ENCODE measurements at regions not wholly inside any gene's neighbourhood (a gene's known extent, or its start where the extent isn't known, plus 50 kb on each side); places are given as distances from the start of the nearest gene placed in this dataset.

GRCh38 chr6:12394170-12394569 is 104.0 kb downstream of the EDN1 start:
- DNase-seq: no peak
- H3K27ac Mint-ChIP-seq: no peak overlapping the region
- no peaks in the 10 kb centered on the region for H3K36me3 Mint-ChIP-seq
- peaks cover 4 to 19% of the 10 kb centered on the region in 2 donors for H3K27me3 Mint-ChIP-seq
- peaks cover 0 to 4% of the 10 kb centered on the region in 2 donors for H3K9me3 Mint-ChIP-seq
- H3K4me3 Mint-ChIP-seq: no peak overlapping the region
- no peak for ATAC-seq (replicated peaks)
- H3K4me1 Mint-ChIP-seq: no peaks in the 10 kb centered on the region

GRCh38 chr6:12395898-12396297 is 105.7 kb downstream of the EDN1 start:
- H3K36me3 Mint-ChIP-seq: no peaks in the 10 kb centered on the region
- no peak overlapping the region for H3K27ac Mint-ChIP-seq
- DNase-seq (no peak), ATAC-seq (replicated peaks) (no peak)
- peaks cover 4 to 17% of the 10 kb centered on the region in 2 donors for H3K27me3 Mint-ChIP-seq
- H3K4me1 Mint-ChIP-seq: no peaks in the 10 kb centered on the region
- H3K9me3 Mint-ChIP-seq: peaks cover 1 to 5% of the 10 kb centered on the region in 2 donors
- H3K4me3 Mint-ChIP-seq: no peak overlapping the region

GRCh38 chr6:12401200-12401599 is 111.0 kb downstream of the EDN1 start:
- Mint-ChIP-seq H3K27ac (no peak overlapping the region), H3K27me3 (peaks cover 0 to 8% of the 10 kb centered on the region in 2 donors), H3K4me1 (no peaks in the 10 kb centered on the region), H3K9me3 (peaks cover 1 to 5% of the 10 kb centered on the region in 2 donors), H3K36me3 (no peaks in the 10 kb centered on the region), H3K4me3 (no peak overlapping the region)
- no peak for ATAC-seq (replicated peaks)
- DNase-seq: no peak

GRCh38 chr6:12403201-12403826 is 113.2 kb downstream of the EDN1 start:
- H3K4me3 Mint-ChIP-seq: no peak overlapping the region

GRCh38 chr6:12403947-12404647 is 113.9 kb downstream of the EDN1 start:
- ATAC-seq (replicated peaks) (no peak), DNase-seq (no peak)
- no peak overlapping the region for H3K4me3 Mint-ChIP-seq
- H3K36me3 Mint-ChIP-seq: no peaks in the 10 kb centered on the region
- H3K4me1 Mint-ChIP-seq: no peaks in the 10 kb centered on the region
- H3K9me3 Mint-ChIP-seq: peaks cover 1 to 2% of the 10 kb centered on the region in 2 donors
- H3K27ac Mint-ChIP-seq: no peak overlapping the region
- H3K27me3 Mint-ChIP-seq: peaks cover 12 to 13% of the 10 kb centered on the region in 2 donors

More at GRCh38 chr6:12403201-12403826, 113.2 kb downstream of the EDN1 start:
- H3K27ac Mint-ChIP-seq: no peak overlapping the region
- peaks cover 7 to 16% of the 10 kb centered on the region in 2 donors for H3K27me3 Mint-ChIP-seq
- ATAC-seq (replicated peaks) (no peak), DNase-seq (no peak)
- H3K9me3 Mint-ChIP-seq: peaks cover 1 to 5% of the 10 kb centered on the region in 2 donors
- H3K36me3 Mint-ChIP-seq: no peaks in the 10 kb centered on the region
- no peaks in the 10 kb centered on the region for H3K4me1 Mint-ChIP-seq

GRCh38 chr6:12404651-12405050 is 114.5 kb downstream of the EDN1 start:
- Mint-ChIP-seq H3K27ac (no peak overlapping the region), H3K4me3 (no peak overlapping the region), H3K36me3 (no peaks in the 10 kb centered on the region), H3K9me3 (peaks cover 0 to 1% of the 10 kb centered on the region in 2 donors), H3K4me1 (no peaks in the 10 kb centered on the region), H3K27me3 (peaks cover 11 to 12% of the 10 kb centered on the region in 2 donors)
- DNase-seq (no peak), ATAC-seq (replicated peaks) (no peak)

- Mint-ChIP-seq H3K27ac (no peak overlapping the region), H3K9me3 (no peaks in the 10 kb centered on the region), H3K36me3 (no peaks in the 10 kb centered on the region), H3K4me3 (no peak overlapping the region), H3K27me3 (peaks cover 18% of the 10 kb centered on the region in 2 donors), H3K4me1 (no peaks in the 10 kb centered on the region)
- ATAC-seq (replicated peaks) (no peak), DNase-seq (no peak)
Measured at GRCh38 chr6:12408752-12409151, 118.6 kb downstream of the EDN1 start.

- DNase-seq (no peak), ATAC-seq (replicated peaks) (no peak)
- Mint-ChIP-seq H3K27ac (no peak overlapping the region), H3K4me3 (no peak overlapping the region), H3K4me1 (no peaks in the 10 kb centered on the region), H3K27me3 (peaks cover 18% of the 10 kb centered on the region in 2 donors), H3K36me3 (no peaks in the 10 kb centered on the region), H3K9me3 (no peaks in the 10 kb centered on the region)
Measured at GRCh38 chr6:12410946-12411345, 120.8 kb downstream of the EDN1 start.

- DNase-seq (no peak), ATAC-seq (replicated peaks) (no peak)
- Mint-ChIP-seq H3K36me3 (peaks cover 0 to 2% of the 10 kb centered on the region in 2 donors), H3K4me1 (no peaks in the 10 kb centered on the region), H3K27me3 (peaks cover 7 to 11% of the 10 kb centered on the region in 2 donors), H3K27ac (no peak overlapping the region), H3K4me3 (no peak overlapping the region), H3K9me3 (peaks cover 0 to 4% of the 10 kb centered on the region in 2 donors)
Measured at GRCh38 chr6:12414096-12414675, 124.0 kb downstream of the EDN1 start.

GRCh38 chr6:12415980-12416598 is 125.9 kb downstream of the EDN1 start:
- H3K4me1 Mint-ChIP-seq: no peaks in the 10 kb centered on the region
- H3K27ac Mint-ChIP-seq: no peak overlapping the region
- DNase-seq (no peak), ATAC-seq (replicated peaks) (no peak)
- peaks cover 0 to 4% of the 10 kb centered on the region in 2 donors for H3K9me3 Mint-ChIP-seq
- peaks cover 0 to 3% of the 10 kb centered on the region in 2 donors for H3K36me3 Mint-ChIP-seq
- peaks cover 3 to 8% of the 10 kb centered on the region in 2 donors for H3K27me3 Mint-ChIP-seq
- H3K4me3 Mint-ChIP-seq: no peak overlapping the region

- peaks cover 0 to 4% of the 10 kb centered on the region in 2 donors for H3K9me3 Mint-ChIP-seq
- H3K36me3 Mint-ChIP-seq: peaks cover 0 to 3% of the 10 kb centered on the region in 2 donors
- ATAC-seq (replicated peaks) (no peak), DNase-seq (no peak)
- peaks cover 0 to 5% of the 10 kb centered on the region in 2 donors for H3K27me3 Mint-ChIP-seq
- H3K4me3 Mint-ChIP-seq: no peak overlapping the region
- H3K27ac Mint-ChIP-seq: no peak overlapping the region
- H3K4me1 Mint-ChIP-seq: no peaks in the 10 kb centered on the region
Measured at GRCh38 chr6:12417191-12417590, 127.0 kb downstream of the EDN1 start.

GRCh38 chr6:12418946-12419345 is 128.8 kb downstream of the EDN1 start:
- DNase-seq (no peak), ATAC-seq (replicated peaks) (no peak)
- no peak overlapping the region for H3K27ac Mint-ChIP-seq
- peaks cover 0 to 3% of the 10 kb centered on the region in 2 donors for H3K36me3 Mint-ChIP-seq
- no peak overlapping the region for H3K4me3 Mint-ChIP-seq
- H3K9me3 Mint-ChIP-seq: peaks cover 0 to 4% of the 10 kb centered on the region in 2 donors
- peaks cover 0 to 5% of the 10 kb centered on the region in 2 donors for H3K27me3 Mint-ChIP-seq
- H3K4me1 Mint-ChIP-seq: no peaks in the 10 kb centered on the region

GRCh38 chr6:12419631-12420272 is 129.6 kb downstream of the EDN1 start:
- Mint-ChIP-seq H3K4me3 (no peak overlapping the region), H3K27ac (no peak overlapping the region), H3K9me3 (peaks cover 0 to 4% of the 10 kb centered on the region in 2 donors), H3K4me1 (no peaks in the 10 kb centered on the region), H3K27me3 (peaks cover 0 to 5% of the 10 kb centered on the region in 2 donors), H3K36me3 (peaks cover 0 to 3% of the 10 kb centered on the region in 2 donors)
- no peak for DNase-seq
- no peak for ATAC-seq (replicated peaks)

GRCh38 chr6:12420626-12421025 is 130.5 kb downstream of the EDN1 start:
- no peak overlapping the region for H3K27ac Mint-ChIP-seq
- DNase-seq (no peak), ATAC-seq (replicated peaks) (no peak)
- H3K4me1 Mint-ChIP-seq: no peaks in the 10 kb centered on the region
- H3K36me3 Mint-ChIP-seq: peaks cover 0 to 3% of the 10 kb centered on the region in 2 donors
- H3K4me3 Mint-ChIP-seq: no peak overlapping the region
- peaks cover 0 to 5% of the 10 kb centered on the region in 2 donors for H3K27me3 Mint-ChIP-seq
- peaks cover 0 to 4% of the 10 kb centered on the region in 2 donors for H3K9me3 Mint-ChIP-seq

Data from stimulated activated naive B cell treated with anti-CD40 and anti-IgM and Interleukin-4, amounts not matched to agents 10 μg/mL and 1 μg/mL and 100 μg/mL, for 72 hours (primary cell).